ENCODE measurements at regions not wholly inside any gene's neighbourhood (a gene's known extent, or its start where the extent isn't known, plus 50 kb on each side); places are given as distances from the start of the nearest gene placed in this dataset.

- DNase-seq = no peak
Measured at GRCh38 chr3:127483902-127484591, 106.5 kb downstream of the TPRA1 start.

- no peak for DNase-seq
Measured at GRCh38 chr3:127483005-127483641, 107.4 kb downstream of the TPRA1 start.

GRCh38 chr3:127482216-127483004 lies 108.1 kb downstream of the TPRA1 start:
- no peak for DNase-seq

GRCh38 chr3:127480196-127480954 lies 110.2 kb downstream of the TPRA1 start:
- no peak for DNase-seq

GRCh38 chr3:127479449-127479848 lies 111.1 kb downstream of the TPRA1 start:
- DNase-seq = no peak

- no peak for DNase-seq
Measured at GRCh38 chr3:127478922-127479321, 111.6 kb downstream of the TPRA1 start.

- DNase-seq = no peak
Measured at GRCh38 chr3:127477396-127477795, 113.1 kb downstream of the TPRA1 start.

GRCh38 chr3:127476936-127477335 lies 113.6 kb downstream of the TPRA1 start:
- no peak for DNase-seq

- no peak for DNase-seq
Measured at GRCh38 chr3:127475975-127476705, 114.4 kb downstream of the TPRA1 start.

GRCh38 chr3:127475391-127475790 lies 115.1 kb downstream of the TPRA1 start:
- no peak for DNase-seq

GRCh38 chr3:127473244-127474024 lies 117.1 kb downstream of the TPRA1 start:
- DNase-seq = peak; percentile 4

- DNase-seq = no peak
Measured at GRCh38 chr3:127472506-127472905, 118.0 kb downstream of the TPRA1 start.

GRCh38 chr3:127471142-127471541 lies 119.4 kb downstream of the TPRA1 start:
- DNase-seq = no peak

- DNase-seq = no peak
Measured at GRCh38 chr3:127469760-127470159, 120.8 kb downstream of the TPRA1 start.

- no peak for DNase-seq
Measured at GRCh38 chr3:127467391-127467790, 123.1 kb downstream of the TPRA1 start.

GRCh38 chr3:127464642-127465041 lies 125.9 kb downstream of the TPRA1 start:
- no peak for DNase-seq

GRCh38 chr3:127462111-127462655 lies 128.3 kb downstream of the TPRA1 start:
- DNase-seq = no peak

GRCh38 chr3:127461286-127461910 lies 129.1 kb downstream of the TPRA1 start:
- DNase-seq = no peak

- DNase-seq = no peak
Measured at GRCh38 chr3:127459891-127460290, 130.6 kb downstream of the TPRA1 start.

- DNase-seq = peak; percentile 13
Measured at GRCh38 chr3:127458696-127459604, 131.6 kb downstream of the TPRA1 start.
